KBM-7 (cell line): ENCODE measurements at regions not wholly inside any gene's neighbourhood (a gene's known extent, or its start where the extent isn't known, plus 50 kb on each side); places are given as distances from the start of the nearest gene placed in this dataset.
"Not testable (repeated sequence)": the region's sequence is repeated elsewhere in the genome, so short reads cannot be mapped to it uniquely, and the experiment has no call there.

Experiments used
- DNase-seq: peaks from one replicate; pipeline ENCODE4 v3.0.0-alpha.2; 2015
- in situ Hi-C: fragments of 300-500 bp; cut with MboI; formaldehyde crosslinking; loops from 2 replicates; pipeline ENCODE4 v1.14.3; 2020; ENCODE audit warnings: low sequenced_read_pairs, low pct_unique_long_range_greater_than_20kb, mixed read lengths

- in situ Hi-C loops: no loop called here
- DNase-seq: no peak
Measured at GRCh38 chrX:96480081-96480480, 204.6 kb upstream of the DIAPH2 start.

- in situ Hi-C loops: no loop called here
- no peak for DNase-seq
Measured at GRCh38 chrX:96481831-96482230, 202.8 kb upstream of the DIAPH2 start.

DNA sequence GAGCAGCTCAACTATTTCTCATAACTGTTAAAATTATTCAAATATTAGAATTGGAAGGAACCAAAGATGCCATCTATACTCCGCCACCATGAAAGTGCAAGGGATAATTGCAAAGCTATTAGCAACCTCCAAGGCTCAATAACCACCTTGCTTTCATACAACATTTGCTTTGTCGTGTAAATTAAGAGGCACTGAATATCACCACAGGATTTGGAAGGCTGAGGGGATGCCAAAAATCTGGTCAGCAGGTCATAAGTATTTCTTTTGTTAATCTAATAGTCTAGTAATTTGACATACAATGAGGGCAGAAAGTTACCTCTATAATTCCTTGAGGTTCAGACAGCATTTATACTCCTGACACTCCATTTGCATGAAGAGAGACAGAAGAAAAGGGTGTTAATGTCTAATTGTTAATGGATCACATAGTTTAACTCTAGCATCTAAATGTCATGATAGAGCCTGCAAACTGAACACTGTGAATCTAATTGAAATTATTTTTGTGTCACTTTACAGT is 200.9 kb upstream of the DIAPH2 start:
- in situ Hi-C loops: no loop called here
- no peak for DNase-seq

DNA sequence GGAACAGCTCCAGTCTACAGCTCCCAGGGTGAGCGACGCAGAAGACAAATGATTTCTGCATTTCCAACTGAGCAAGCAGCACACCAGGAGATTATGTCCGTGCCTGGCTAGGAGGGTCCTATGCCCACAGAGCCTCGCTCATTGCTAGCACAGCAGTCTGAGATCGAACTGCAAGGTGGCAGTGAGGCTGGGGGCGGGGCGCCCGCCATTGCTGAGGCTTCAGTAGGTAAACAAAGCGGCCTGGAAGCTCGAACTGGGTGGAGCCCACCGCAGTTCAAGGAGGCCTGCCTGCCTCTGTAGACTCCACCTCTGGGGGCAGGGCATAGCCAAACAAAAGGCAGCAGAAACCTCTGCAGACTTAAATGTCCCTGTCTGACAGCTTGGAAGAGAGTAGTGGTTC is 198.0 kb upstream of the DIAPH2 start:
- DNase-seq, in situ Hi-C loops: not testable (repeated sequence)

- in situ Hi-C loops: no loop called here
- no peak for DNase-seq
Measured at GRCh38 chrX:96502507-96502906, 182.1 kb upstream of the DIAPH2 start.

DNA sequence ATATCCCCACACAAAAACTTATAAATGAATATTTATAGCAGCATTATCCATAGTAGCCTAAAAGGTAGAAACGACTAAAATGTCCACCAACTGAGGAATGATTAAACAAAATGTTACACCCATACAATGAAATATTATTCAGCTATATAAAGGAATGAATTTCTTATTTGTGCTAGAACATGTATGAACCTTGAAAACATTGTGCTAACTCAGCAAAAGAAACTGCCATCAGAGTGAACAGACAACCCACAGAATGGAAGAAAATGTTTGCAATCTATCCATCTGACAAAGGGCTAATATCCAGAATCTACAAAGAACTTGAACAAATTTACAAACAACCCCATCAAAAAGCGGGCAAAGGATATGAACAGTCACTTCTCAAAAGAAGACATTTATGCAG is 155.3 kb upstream of the DIAPH2 start:
- DNase-seq, in situ Hi-C loops: not testable (repeated sequence)

GRCh38 chrX:96538104-96538725 is 146.4 kb upstream of the DIAPH2 start:
- in situ Hi-C loops: no loop called here
- no peak for DNase-seq

GRCh38 chrX:96540111-96540631 is 144.5 kb upstream of the DIAPH2 start:
- DNase-seq: peak; percentile 35

GRCh38 chrX:96546281-96546680 is 138.4 kb upstream of the DIAPH2 start:
- in situ Hi-C loops: not testable (repeated sequence)

More at GRCh38 chrX:96540111-96540631, 144.5 kb upstream of the DIAPH2 start:
- in situ Hi-C loops: no loop called here

DNA sequence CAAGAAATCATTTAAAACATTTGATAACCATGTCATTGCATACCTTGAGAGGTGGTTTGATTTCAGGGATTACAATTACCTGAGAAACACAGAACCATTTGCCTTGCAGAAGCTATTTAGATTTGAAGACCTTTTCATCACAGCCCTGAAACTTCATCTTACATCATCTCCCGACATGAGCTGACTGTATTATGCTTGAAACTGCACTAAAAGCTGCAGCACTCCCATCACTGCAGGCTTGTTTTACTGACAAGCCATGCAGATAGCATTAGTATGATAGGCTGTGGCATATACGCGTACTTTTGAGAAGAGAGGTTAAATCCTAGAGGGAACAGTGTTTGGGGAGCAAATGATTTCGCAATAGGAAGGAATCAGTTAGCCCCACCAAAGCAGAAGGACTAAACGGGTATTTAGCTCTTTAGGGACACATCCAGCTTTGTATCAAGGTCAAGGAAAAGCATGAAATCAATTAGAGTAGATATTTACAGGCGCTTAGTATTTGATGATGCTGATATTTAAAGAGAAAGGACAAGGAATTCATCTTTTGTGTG is 133.2 kb upstream of the DIAPH2 start:
- no peak for DNase-seq
- in situ Hi-C loops: no loop called here

More at GRCh38 chrX:96546281-96546680, 138.4 kb upstream of the DIAPH2 start:
- DNase-seq: not testable (repeated sequence)

DNA sequence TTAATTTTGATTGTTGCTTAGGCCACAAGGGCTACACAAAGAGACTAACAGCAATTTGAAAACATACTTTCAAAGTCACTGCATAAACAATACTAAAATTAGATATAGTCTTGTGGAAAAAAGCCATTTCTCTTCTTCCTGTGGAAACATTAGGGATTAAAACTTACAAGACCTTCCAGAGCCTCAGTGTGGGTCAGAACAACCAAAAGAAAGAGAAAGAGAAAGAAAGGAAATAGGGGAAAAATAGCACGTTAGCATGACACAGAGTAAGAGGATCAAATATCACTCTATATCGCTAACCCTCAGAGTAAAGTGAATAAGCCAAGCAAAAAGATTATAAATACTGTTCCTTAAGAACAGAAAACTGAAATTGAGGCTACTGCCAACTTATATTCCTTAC is 127.8 kb upstream of the DIAPH2 start:
- no peak for DNase-seq
- in situ Hi-C loops: no loop called here

GRCh38 chrX:96561129-96561528 is 123.5 kb upstream of the DIAPH2 start:
- DNase-seq, in situ Hi-C loops: not testable (repeated sequence)

DNA sequence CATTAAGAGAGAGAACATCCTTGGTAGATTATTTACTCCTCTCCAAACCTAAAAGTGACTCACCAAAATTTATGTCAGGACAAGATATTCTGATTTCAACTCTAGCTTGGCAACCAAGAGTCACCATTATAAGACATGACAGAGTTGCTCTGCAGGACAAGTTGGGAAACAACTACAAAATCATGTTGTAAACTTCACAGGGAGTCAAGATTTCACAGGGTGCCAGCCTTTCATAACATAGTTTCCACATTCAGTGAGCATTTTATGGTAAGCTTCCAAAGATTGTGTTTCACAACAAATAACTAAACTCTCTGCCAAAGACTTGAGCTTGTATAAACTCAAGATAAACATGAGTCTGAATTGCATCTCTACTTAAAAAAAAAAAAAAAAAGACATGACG is 121.0 kb upstream of the DIAPH2 start:
- in situ Hi-C loops: no loop called here
- no peak for DNase-seq

GRCh38 chrX:96564595-96564994 is 120.0 kb upstream of the DIAPH2 start:
- no peak for DNase-seq
- in situ Hi-C loops: no loop called here

GRCh38 chrX:96566878-96567277 is 117.8 kb upstream of the DIAPH2 start:
- in situ Hi-C loops: no loop called here
- DNase-seq: no peak

- DNase-seq: peak; percentile 16
- in situ Hi-C loops: no loop called here
Measured at GRCh38 chrX:96568071-96568470, 116.6 kb upstream of the DIAPH2 start.

DNA sequence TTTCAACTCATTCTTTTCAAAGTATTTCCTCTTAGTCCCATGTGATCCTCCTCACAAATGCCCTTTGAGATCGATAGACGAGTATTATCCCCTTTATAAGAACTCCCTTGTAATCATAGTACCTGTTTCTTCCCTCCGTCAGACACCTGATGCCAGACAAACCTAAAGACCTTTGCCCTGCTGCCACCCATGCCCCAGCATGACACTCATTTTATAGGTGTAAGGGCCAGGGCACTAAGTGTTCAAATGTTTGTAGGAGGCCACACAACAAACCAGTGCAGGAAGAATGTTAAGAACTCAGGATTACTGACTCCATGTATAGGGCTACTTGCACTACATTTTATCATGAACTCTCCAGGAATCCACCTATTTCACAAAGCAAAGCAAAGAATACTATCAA is 115.6 kb upstream of the DIAPH2 start:
- in situ Hi-C loops: no loop called here
- DNase-seq: no peak

GRCh38 chrX:96575011-96575410 is 109.6 kb upstream of the DIAPH2 start:
- DNase-seq: no peak
- in situ Hi-C loops: no loop called here

- no peak for DNase-seq
- in situ Hi-C loops: no loop called here
Measured at GRCh38 chrX:96576368-96576767, 108.3 kb upstream of the DIAPH2 start.

GRCh38 chrX:96578781-96579180 is 105.9 kb upstream of the DIAPH2 start:
- in situ Hi-C loops: no loop called here
- DNase-seq: no peak

DNA sequence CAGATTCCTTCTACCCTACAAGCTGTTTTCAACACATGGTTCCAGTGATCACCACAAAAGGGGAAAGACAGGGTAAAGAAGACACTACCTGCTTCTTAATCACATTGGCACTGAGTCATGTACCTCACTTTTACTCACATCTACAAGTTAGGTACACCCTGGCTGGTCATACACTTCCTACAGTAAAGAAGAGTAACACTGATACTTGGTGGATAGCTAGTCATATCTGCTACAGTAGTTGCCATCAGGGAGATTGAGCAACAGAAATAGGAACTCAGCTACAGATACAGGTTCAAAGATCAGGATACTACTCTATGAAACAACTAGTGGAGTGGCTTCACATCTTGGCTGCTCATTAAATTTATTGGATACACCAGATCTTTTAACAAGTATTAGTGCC is 105.4 kb upstream of the DIAPH2 start:
- DNase-seq: no peak
- in situ Hi-C loops: no loop called here
